Lower leg skin (tissue), 4 donors: ENCODE measurements at regions not wholly inside any gene's neighbourhood (a gene's known extent, or its start where the extent isn't known, plus 50 kb on each side); places are given as distances from the start of the nearest gene placed in this dataset.

Experiments
- DNase-seq, 2 donors: peaks; one replicate each; pipeline ENCODE4 v3.0.0-alpha.2; 2019; ENCODE audit warnings: low spot score in 2 of 2
- H3K4me3 ChIP-seq: fragments of 200-600 bp; sonication (generic); 2 replicates; pipeline ENCODE4 v1.5.1; 2017; ENCODE audit warnings: mild to moderate bottlenecking, low read depth; ENCODE audit not compliant: poor library complexity, severe bottlenecking
- POLR2A ChIP-seq, 2 donors: fragments of 450-650 bp; IDR thresholded peaks; one replicate each; pipeline ENCODE4 v1.6.1; 2016 to 2017; ENCODE audit warnings: antibody characterized with exemption in 2 of 2, mild to moderate bottlenecking in 1 of 2, moderate library complexity in 1 of 2
- WGBS, 2 donors: methylation state at CpG; one replicate each; pipeline ENCODE4 v1.1.5; 2018; 5-methylcytosine and 5-hydroxymethylcytosine counted together
- intact Hi-C: fragments of 100-400 bp; cut with DNase I; formaldehyde crosslinking; loops from one replicate; pipeline ENCODE4 v1.15.0; 2023; ENCODE audit warnings: low total_unique reads
- TF ChIP-seq, protein P1 (sequence below), 3 donors: fragments of 450-650 bp; IDR thresholded peaks; one replicate each; pipeline ENCODE4 v1.5.1; 2016; ENCODE audit warnings: antibody characterized with exemption in 3 of 3, mild to moderate bottlenecking in 3 of 3, moderate library complexity in 2 of 3

DNA sequence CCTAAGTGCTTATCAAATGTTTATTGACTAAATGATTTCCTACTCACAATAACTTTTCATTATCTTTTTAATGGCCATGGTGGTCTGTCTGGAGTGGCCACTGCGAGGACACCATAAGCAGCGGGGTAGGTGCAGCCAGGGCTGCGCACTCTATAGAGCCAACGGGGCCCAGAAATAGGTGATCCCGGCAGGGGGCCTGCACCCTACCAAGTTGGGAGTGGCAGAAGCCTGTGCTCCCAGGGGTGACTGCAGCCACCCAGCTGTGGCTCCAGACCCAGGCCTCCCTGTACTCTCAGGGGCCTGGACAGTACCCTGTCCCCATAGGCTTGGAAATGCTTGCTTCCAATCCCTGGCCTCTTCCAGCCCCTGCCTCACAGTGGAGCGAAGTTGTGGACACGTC, 426.4 kb upstream of the FAT3 start:
- intact Hi-C loops = no loop called here
- DNase-seq = no peak
- 92 to 98% methylated on average over 7 of the region's 7 CpGs for WGBS, 2 donors
- H3K4me3 ChIP-seq = no peak overlapping the region
- TF ChIP-seq, protein P1, sequence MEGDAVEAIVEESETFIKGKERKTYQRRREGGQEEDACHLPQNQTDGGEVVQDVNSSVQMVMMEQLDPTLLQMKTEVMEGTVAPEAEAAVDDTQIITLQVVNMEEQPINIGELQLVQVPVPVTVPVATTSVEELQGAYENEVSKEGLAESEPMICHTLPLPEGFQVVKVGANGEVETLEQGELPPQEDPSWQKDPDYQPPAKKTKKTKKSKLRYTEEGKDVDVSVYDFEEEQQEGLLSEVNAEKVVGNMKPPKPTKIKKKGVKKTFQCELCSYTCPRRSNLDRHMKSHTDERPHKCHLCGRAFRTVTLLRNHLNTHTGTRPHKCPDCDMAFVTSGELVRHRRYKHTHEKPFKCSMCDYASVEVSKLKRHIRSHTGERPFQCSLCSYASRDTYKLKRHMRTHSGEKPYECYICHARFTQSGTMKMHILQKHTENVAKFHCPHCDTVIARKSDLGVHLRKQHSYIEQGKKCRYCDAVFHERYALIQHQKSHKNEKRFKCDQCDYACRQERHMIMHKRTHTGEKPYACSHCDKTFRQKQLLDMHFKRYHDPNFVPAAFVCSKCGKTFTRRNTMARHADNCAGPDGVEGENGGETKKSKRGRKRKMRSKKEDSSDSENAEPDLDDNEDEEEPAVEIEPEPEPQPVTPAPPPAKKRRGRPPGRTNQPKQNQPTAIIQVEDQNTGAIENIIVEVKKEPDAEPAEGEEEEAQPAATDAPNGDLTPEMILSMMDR (IDR thresholded peaks at IDR 0.05) = no peak
- TF ChIP-seq POLR2A (IDR thresholded peaks at IDR 0.05) = no peak

DNA sequence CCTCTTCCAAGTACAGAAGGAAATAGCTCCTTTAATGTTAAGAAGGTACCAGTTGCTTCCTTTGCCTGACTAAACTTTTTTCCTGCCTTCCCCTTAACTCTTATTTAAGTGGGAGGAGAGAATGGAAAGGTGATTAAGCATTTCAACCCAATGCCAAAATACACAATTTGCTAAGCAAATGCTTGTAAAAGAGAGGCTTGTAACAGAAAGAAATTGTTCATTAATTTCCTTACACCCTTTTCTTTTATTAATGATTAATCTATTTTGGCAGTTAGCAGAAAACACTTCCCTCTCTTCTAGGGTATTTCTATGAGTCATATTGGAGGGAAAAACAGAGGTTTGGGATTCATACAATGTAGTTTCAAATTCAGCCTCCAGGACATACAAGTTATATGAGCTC, 427.6 kb upstream of the FAT3 start:
- no peak for DNase-seq
- no peak overlapping the region for H3K4me3 ChIP-seq
- intact Hi-C loops = no loop called here
- TF ChIP-seq, protein P1 (IDR thresholded peaks at IDR 0.05) = no peak
- no peak for TF ChIP-seq POLR2A (IDR thresholded peaks at IDR 0.05)

DNA sequence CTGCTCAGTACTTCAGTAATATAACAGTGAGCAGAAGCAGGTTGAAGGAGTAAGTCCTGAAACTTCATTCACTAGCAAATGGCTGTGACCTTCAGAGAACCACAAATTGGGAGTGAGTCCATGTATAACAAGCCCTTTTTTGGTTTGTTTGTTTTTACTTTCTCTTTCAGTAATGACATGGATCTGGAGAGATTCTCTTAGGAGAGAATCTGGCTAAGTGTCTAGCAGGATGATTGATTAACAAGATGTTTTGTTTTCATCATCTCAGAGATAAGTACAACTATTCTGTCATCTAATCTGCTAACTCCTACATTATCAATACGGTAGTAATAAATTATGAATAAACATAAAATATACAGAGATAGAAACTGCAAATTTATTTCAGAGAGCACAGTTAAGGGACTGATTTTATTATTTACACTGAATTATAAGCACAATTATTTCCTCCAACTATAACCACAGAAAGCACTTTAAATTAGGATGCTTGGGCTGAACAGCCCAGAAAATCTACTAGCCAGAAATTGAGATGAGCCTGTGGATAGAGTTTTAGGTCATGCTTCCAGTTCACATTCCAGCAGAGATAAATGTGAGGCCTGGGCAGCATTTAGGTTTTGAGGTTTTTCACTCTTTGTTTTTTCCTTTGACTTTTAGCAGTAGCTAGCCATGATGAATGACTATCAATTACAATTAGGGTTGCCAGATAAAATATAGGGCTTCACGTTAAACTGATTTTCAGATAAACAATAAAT, 429.3 kb upstream of the FAT3 start:
- intact Hi-C loops = no loop called here
- DNase-seq = no peak
- H3K4me3 ChIP-seq = no peak overlapping the region
- TF ChIP-seq, protein P1 (IDR thresholded peaks at IDR 0.05) = no peak
- no peak for TF ChIP-seq POLR2A (IDR thresholded peaks at IDR 0.05)
- 56 to 57% methylated on average over 2 of the region's 2 CpGs for WGBS, 2 donors

DNA sequence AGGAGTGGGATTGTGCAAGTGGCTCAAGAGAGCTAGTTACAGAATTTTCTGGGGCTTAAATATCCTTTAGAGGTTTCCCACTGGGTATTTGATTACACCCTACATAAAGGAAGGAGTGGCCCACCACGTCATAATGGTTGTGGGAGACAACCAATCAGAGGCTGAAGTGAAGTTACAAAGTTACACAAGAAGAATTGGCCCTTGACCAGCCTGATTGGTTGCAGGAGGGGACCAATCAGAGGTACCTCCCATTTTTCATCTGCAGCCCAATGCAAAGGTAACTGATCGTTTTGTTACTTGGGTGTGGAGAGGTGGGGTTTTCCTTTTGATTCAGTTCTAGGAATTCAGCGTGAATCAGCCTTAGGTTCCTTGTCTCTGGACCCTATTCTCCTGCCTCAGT, 430.5 kb upstream of the FAT3 start:
- intact Hi-C loops = no loop called here
- 65 to 73% methylated on average over 3 of the region's 3 CpGs for WGBS, 2 donors
- TF ChIP-seq POLR2A (IDR thresholded peaks at IDR 0.05) = no peak
- TF ChIP-seq, protein P1 (IDR thresholded peaks at IDR 0.05) = no peak
- no peak for DNase-seq
- no peak overlapping the region for H3K4me3 ChIP-seq

DNA sequence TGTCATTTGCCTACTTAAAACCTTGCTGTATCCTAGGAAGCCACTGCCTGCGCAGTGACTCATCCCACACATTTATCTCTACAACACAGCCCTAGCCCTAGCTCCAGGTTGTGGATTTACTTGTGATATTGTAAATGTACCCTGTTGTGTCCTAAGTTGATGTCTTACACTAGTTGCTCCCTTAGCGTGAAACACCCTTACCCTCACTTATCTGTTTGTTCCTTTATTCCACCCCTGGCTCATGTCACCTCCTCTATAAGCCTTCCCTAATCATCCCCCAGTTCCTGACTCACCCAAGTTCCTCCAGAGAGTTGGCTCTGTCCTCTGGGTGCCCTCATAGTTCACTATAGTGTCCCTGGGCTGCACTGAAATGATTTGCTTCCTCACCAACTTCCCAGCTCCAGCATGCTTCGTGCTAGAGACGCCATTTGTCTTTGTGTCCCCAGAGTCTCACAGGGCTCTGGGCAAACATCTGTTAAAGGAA, 431.8 kb upstream of the FAT3 start:
- no peak for DNase-seq
- intact Hi-C loops = no loop called here
- TF ChIP-seq POLR2A (IDR thresholded peaks at IDR 0.05) = no peak
- TF ChIP-seq, protein P1 (IDR thresholded peaks at IDR 0.05) = no peak
- WGBS, 2 donors = 86 to 87% methylated on average over 4 of the region's 4 CpGs
- H3K4me3 ChIP-seq = no peak overlapping the region

DNA sequence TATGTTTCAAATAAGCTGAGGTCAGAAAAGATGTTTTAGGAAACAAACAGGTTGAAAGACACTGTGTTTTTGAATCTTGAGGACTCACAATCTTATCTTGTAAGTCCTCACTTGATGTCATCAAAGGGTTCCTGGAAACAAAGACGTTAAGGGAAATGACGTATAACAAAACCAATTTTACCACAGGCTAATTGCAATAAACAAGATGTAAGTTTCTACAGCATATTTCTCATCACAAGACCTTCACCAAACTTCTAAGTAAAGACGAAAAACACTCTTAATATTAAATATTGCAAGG, 433.5 kb upstream of the FAT3 start:
- H3K4me3 ChIP-seq = no peak overlapping the region
- intact Hi-C loops = no loop called here
- 68 to 85% methylated on average over 3 of the region's 3 CpGs for WGBS, 2 donors
- no peak for DNase-seq
- TF ChIP-seq, protein P1 (IDR thresholded peaks at IDR 0.05) = no peak
- TF ChIP-seq POLR2A (IDR thresholded peaks at IDR 0.05) = no peak
